SK-N-SH (cell line): ENCODE measurements at regions not wholly inside any gene's neighbourhood (a gene's known extent, or its start where the extent isn't known, plus 50 kb on each side); places are given as distances from the start of the nearest gene placed in this dataset.

Source experiments
- CHD2 ChIP-seq: fragments of 150-350 bp; IDR thresholded peaks from 2 replicates; pipeline ENCODE4 v1.6.1; 2018; ENCODE audit warnings: low read length; ENCODE audit not compliant: partially characterized antibody
- CTCF ChIP-seq: fragments of 200-600 bp; sonication (generic); IDR thresholded peaks from 2 replicates; pipeline ENCODE4 v1.6.1; 2017; ENCODE audit warnings: antibody characterized with exemption, mild to moderate bottlenecking, moderate library complexity
- EP300 ChIP-seq, 2 experiments: IDR thresholded peaks; 2 replicates each; pipeline versions ENCODE4 v1.4.0 to v1.6.1; 2012; ENCODE audit warnings: borderline replicate concordance in 1 of 2, low read depth in 1 of 2, low read length in 1 of 2
- EZH2phosphoT487 ChIP-seq: fragments of 200-600 bp; sonication (generic); IDR thresholded peaks from 2 replicates; pipeline ENCODE4 v1.6.1; 2017; ENCODE audit warnings: low read depth, mixed run types, mild to moderate bottlenecking, antibody characterized with exemption, moderate library complexity, borderline replicate concordance
- FOXJ3 ChIP-seq: sonication (generic); formaldehyde crosslinking; IDR thresholded peaks from 2 replicates; pipeline ENCODE4 v1.5.1; 2020; ENCODE audit warnings: mild to moderate bottlenecking, missing genetic modification reagents
- MAX ChIP-seq: IDR thresholded peaks from 2 replicates; pipeline ENCODE4 v1.4.0; 2012; ENCODE audit warnings: low read depth
- POLR2AphosphoS5 ChIP-seq: IDR thresholded peaks from 2 replicates; pipeline ENCODE4 v1.6.1; 2012; ENCODE audit warnings: low read depth, low read length
- SMC3 ChIP-seq: IDR thresholded peaks from 2 replicates; pipeline ENCODE4 v1.6.1; 2012; ENCODE audit warnings: low read depth, low read length, improper control_type of control experiment
- TAF1 ChIP-seq: IDR thresholded peaks from 2 replicates; pipeline ENCODE4 v1.6.1; 2012; ENCODE audit warnings: low read depth, mild to moderate bottlenecking, low read length, moderate library complexity, borderline replicate concordance

- TF ChIP-seq EZH2phosphoT487 = no peak
- no peak for TF ChIP-seq SMC3
- TF ChIP-seq CTCF = no peak
- TF ChIP-seq TAF1 = no peak
- TF ChIP-seq MAX = no peak
- no peak for TF ChIP-seq CHD2
- TF ChIP-seq EP300 (IDR thresholded peaks at IDR 0.05; ENCODE audit: borderline replicate concordance in 1 of 2, low read depth in 1 of 2, low read length in 1 of 2) = no peak
- no peak for TF ChIP-seq POLR2AphosphoS5
- TF ChIP-seq FOXJ3 (CRISPR knock-in tag) = no peak
These were observed 985.8 kb downstream of the REEP3 start for GRCh38 chr10:64506963-64507362.
